ENCODE measurements at regions not wholly inside any gene's neighbourhood (a gene's known extent, or its start where the extent isn't known, plus 50 kb on each side); places are given as distances from the start of the nearest gene placed in this dataset.

GRCh38 chr13:47556703-47557102 is 444.4 kb downstream of the SUCLA2 start:
- Histone ChIP-seq H3K4me3 (ENCODE audit: low read depth, low read length) (no peak overlapping the region), H3K9ac (ENCODE audit: low read depth, low read length) (no peak overlapping the region), H3K9me3 (ENCODE audit: control insufficient read depth, insufficient read depth, low read length) (no peaks in the 10 kb centered on the region), H3K27me3 (ENCODE audit: control insufficient read depth, insufficient read depth, low read length) (no peaks in the 10 kb centered on the region), H3K36me3 (ENCODE audit: control insufficient read depth, insufficient read depth, low read length) (no peaks in the 10 kb centered on the region), H3K27ac (ENCODE audit: low read depth, low read length) (no peak overlapping the region), H3K4me1 (ENCODE audit: control insufficient read depth, insufficient read depth, low read length) (peaks cover 12% of the 10 kb centered on the region)

- Histone ChIP-seq H3K9ac (ENCODE audit: low read depth, low read length) (no peak overlapping the region), H3K4me3 (ENCODE audit: low read depth, low read length) (no peak overlapping the region), H3K27me3 (ENCODE audit: control insufficient read depth, insufficient read depth, low read length) (no peaks in the 10 kb centered on the region), H3K27ac (ENCODE audit: low read depth, low read length) (no peak overlapping the region), H3K9me3 (ENCODE audit: control insufficient read depth, insufficient read depth, low read length) (no peaks in the 10 kb centered on the region), H3K36me3 (ENCODE audit: control insufficient read depth, insufficient read depth, low read length) (no peaks in the 10 kb centered on the region), H3K4me1 (ENCODE audit: control insufficient read depth, insufficient read depth, low read length) (peaks cover 12% of the 10 kb centered on the region)
Measured at GRCh38 chr13:47555235-47555634, 445.8 kb downstream of the SUCLA2 start.

GRCh38 chr13:47553329-47553977 is 447.6 kb downstream of the SUCLA2 start:
- Histone ChIP-seq H3K9ac (ENCODE audit: low read depth, low read length) (no peak overlapping the region), H3K36me3 (ENCODE audit: control insufficient read depth, insufficient read depth, low read length) (no peaks in the 10 kb centered on the region), H3K27ac (ENCODE audit: low read depth, low read length) (no peak overlapping the region), H3K4me3 (ENCODE audit: low read depth, low read length) (no peak overlapping the region), H3K27me3 (ENCODE audit: control insufficient read depth, insufficient read depth, low read length) (no peaks in the 10 kb centered on the region), H3K4me1 (ENCODE audit: control insufficient read depth, insufficient read depth, low read length) (peaks cover 12% of the 10 kb centered on the region), H3K9me3 (ENCODE audit: control insufficient read depth, insufficient read depth, low read length) (no peaks in the 10 kb centered on the region)

- H3K4me3 ChIP-seq (ENCODE audit: low read depth, low read length), result no peak overlapping the region
- no peaks in the 10 kb centered on the region for H3K36me3 ChIP-seq (ENCODE audit: control insufficient read depth, insufficient read depth, low read length)
- H3K27me3 ChIP-seq (ENCODE audit: control insufficient read depth, insufficient read depth, low read length), result no peaks in the 10 kb centered on the region
- no peak overlapping the region for H3K9ac ChIP-seq (ENCODE audit: low read depth, low read length)
- H3K4me1 ChIP-seq (ENCODE audit: control insufficient read depth, insufficient read depth, low read length), result peaks cover 12% of the 10 kb centered on the region
- no peaks in the 10 kb centered on the region for H3K9me3 ChIP-seq (ENCODE audit: control insufficient read depth, insufficient read depth, low read length)
- H3K27ac ChIP-seq (ENCODE audit: low read depth, low read length), result no peak overlapping the region
Measured at GRCh38 chr13:47549219-47549752, 451.8 kb downstream of the SUCLA2 start.

GRCh38 chr13:47548294-47548840 is 452.7 kb downstream of the SUCLA2 start:
- Histone ChIP-seq H3K4me1 (ENCODE audit: control insufficient read depth, insufficient read depth, low read length) (peaks cover 6% of the 10 kb centered on the region), H3K9ac (ENCODE audit: low read depth, low read length) (no peak overlapping the region), H3K4me3 (ENCODE audit: low read depth, low read length) (no peak overlapping the region), H3K27ac (ENCODE audit: low read depth, low read length) (no peak overlapping the region), H3K36me3 (ENCODE audit: control insufficient read depth, insufficient read depth, low read length) (no peaks in the 10 kb centered on the region), H3K27me3 (ENCODE audit: control insufficient read depth, insufficient read depth, low read length) (no peaks in the 10 kb centered on the region), H3K9me3 (ENCODE audit: control insufficient read depth, insufficient read depth, low read length) (no peaks in the 10 kb centered on the region)

GRCh38 chr13:47546391-47547225 is 454.5 kb downstream of the SUCLA2 start:
- H3K9me3 ChIP-seq (ENCODE audit: control insufficient read depth, insufficient read depth, low read length), result no peaks in the 10 kb centered on the region
- no peak overlapping the region for H3K4me3 ChIP-seq (ENCODE audit: low read depth, low read length)
- no peak overlapping the region for H3K9ac ChIP-seq (ENCODE audit: low read depth, low read length)
- H3K27me3 ChIP-seq (ENCODE audit: control insufficient read depth, insufficient read depth, low read length), result no peaks in the 10 kb centered on the region
- no peak overlapping the region for H3K27ac ChIP-seq (ENCODE audit: low read depth, low read length)
- H3K36me3 ChIP-seq (ENCODE audit: control insufficient read depth, insufficient read depth, low read length), result no peaks in the 10 kb centered on the region
- H3K4me1 ChIP-seq (ENCODE audit: control insufficient read depth, insufficient read depth, low read length), result no peaks in the 10 kb centered on the region

GRCh38 chr13:47545201-47546024 is 455.7 kb downstream of the SUCLA2 start:
- H3K4me3 ChIP-seq (ENCODE audit: low read depth, low read length), result no peak overlapping the region
- no peaks in the 10 kb centered on the region for H3K9me3 ChIP-seq (ENCODE audit: control insufficient read depth, insufficient read depth, low read length)
- no peaks in the 10 kb centered on the region for H3K27me3 ChIP-seq (ENCODE audit: control insufficient read depth, insufficient read depth, low read length)
- no peaks in the 10 kb centered on the region for H3K4me1 ChIP-seq (ENCODE audit: control insufficient read depth, insufficient read depth, low read length)
- H3K27ac ChIP-seq (ENCODE audit: low read depth, low read length), result no peak overlapping the region
- H3K9ac ChIP-seq (ENCODE audit: low read depth, low read length), result no peak overlapping the region
- no peaks in the 10 kb centered on the region for H3K36me3 ChIP-seq (ENCODE audit: control insufficient read depth, insufficient read depth, low read length)

- Histone ChIP-seq H3K4me1 (ENCODE audit: control insufficient read depth, insufficient read depth, low read length) (no peaks in the 10 kb centered on the region), H3K27me3 (ENCODE audit: control insufficient read depth, insufficient read depth, low read length) (no peaks in the 10 kb centered on the region), H3K9ac (ENCODE audit: low read depth, low read length) (no peak overlapping the region), H3K36me3 (ENCODE audit: control insufficient read depth, insufficient read depth, low read length) (no peaks in the 10 kb centered on the region), H3K9me3 (ENCODE audit: control insufficient read depth, insufficient read depth, low read length) (no peaks in the 10 kb centered on the region), H3K27ac (ENCODE audit: low read depth, low read length) (no peak overlapping the region), H3K4me3 (ENCODE audit: low read depth, low read length) (no peak overlapping the region)
Measured at GRCh38 chr13:47539317-47539716, 461.8 kb downstream of the SUCLA2 start.

GRCh38 chr13:47523771-47524170 is 477.3 kb downstream of the SUCLA2 start:
- Histone ChIP-seq H3K9ac (ENCODE audit: low read depth, low read length) (no peak overlapping the region), H3K27me3 (ENCODE audit: control insufficient read depth, insufficient read depth, low read length) (no peaks in the 10 kb centered on the region), H3K36me3 (ENCODE audit: control insufficient read depth, insufficient read depth, low read length) (no peaks in the 10 kb centered on the region), H3K27ac (ENCODE audit: low read depth, low read length) (no peak overlapping the region), H3K4me1 (ENCODE audit: control insufficient read depth, insufficient read depth, low read length) (no peaks in the 10 kb centered on the region), H3K4me3 (ENCODE audit: low read depth, low read length) (no peak overlapping the region), H3K9me3 (ENCODE audit: control insufficient read depth, insufficient read depth, low read length) (no peaks in the 10 kb centered on the region)

GRCh38 chr13:47521890-47522487 is 479.1 kb downstream of the SUCLA2 start:
- Histone ChIP-seq H3K9me3 (ENCODE audit: control insufficient read depth, insufficient read depth, low read length) (no peaks in the 10 kb centered on the region), H3K4me3 (ENCODE audit: low read depth, low read length) (no peak overlapping the region), H3K36me3 (ENCODE audit: control insufficient read depth, insufficient read depth, low read length) (no peaks in the 10 kb centered on the region), H3K27me3 (ENCODE audit: control insufficient read depth, insufficient read depth, low read length) (no peaks in the 10 kb centered on the region), H3K4me1 (ENCODE audit: control insufficient read depth, insufficient read depth, low read length) (no peaks in the 10 kb centered on the region), H3K9ac (ENCODE audit: low read depth, low read length) (no peak overlapping the region), H3K27ac (ENCODE audit: low read depth, low read length) (no peak overlapping the region)
